Fibroblast of lung (primary cell): ENCODE measurements at regions not wholly inside any gene's neighbourhood (a gene's known extent, or its start where the extent isn't known, plus 50 kb on each side); places are given as distances from the start of the nearest gene placed in this dataset.

ENCODE experiments used
- DNase-seq, 2 donors: peaks; one replicate each; pipeline versions ENCODE4 v3.0.0 to v3.0.0-alpha.2; 2010; ENCODE audit warnings: low read depth in 2 of 2
- H2AFZ ChIP-seq: 2 replicates; pipeline ENCODE4 v1.5.1; 2012; ENCODE audit warnings: low read length, control low read depth, inconsistent platforms
- H3K27ac ChIP-seq: 2 replicates; pipeline ENCODE4 v1.5.1; 2011; ENCODE audit warnings: low read length, control low read depth; ENCODE audit not compliant: insufficient read depth
- H3K27me3 ChIP-seq: 2 replicates; pipeline ENCODE4 v1.5.1; 2011; ENCODE audit warnings: mild to moderate bottlenecking, low read length; ENCODE audit not compliant: control insufficient read depth, insufficient read depth
- H3K36me3 ChIP-seq: 2 replicates; pipeline ENCODE4 v1.5.1; 2011; ENCODE audit warnings: low read length; ENCODE audit not compliant: control insufficient read depth, insufficient read depth
- H3K4me1 ChIP-seq: 2 replicates; pipeline ENCODE4 v1.5.1; 2011; ENCODE audit warnings: low read length; ENCODE audit not compliant: control insufficient read depth, insufficient read depth; ENCODE audit errors: extremely low read depth
- H3K4me2 ChIP-seq: 2 replicates; pipeline ENCODE4 v1.5.1; 2011; ENCODE audit warnings: low read length, control low read depth; ENCODE audit not compliant: insufficient read depth; ENCODE audit errors: extremely low read depth
- H3K4me3 ChIP-seq, 4 experiments: fragments of 200-600 bp in 1 of 4; sonication (generic) in 1 of 4; replicated peaks in 1 of 4; 2 replicates each; pipeline ENCODE4 v1.5.1; 2011 to 2016; ENCODE audit warnings: low read length in 4 of 4, low read depth in 3 of 4, mild to moderate bottlenecking in 3 of 4, control low read depth in 2 of 4, inconsistent platforms in 1 of 4, mixed read lengths in 1 of 4; ENCODE audit not compliant: insufficient read depth in 1 of 4; ENCODE audit errors: control extremely low read depth in 1 of 4
- H3K79me2 ChIP-seq: 2 replicates; pipeline ENCODE4 v1.5.1; 2012; ENCODE audit warnings: mild to moderate bottlenecking, low read length, inconsistent platforms; ENCODE audit not compliant: control insufficient read depth, insufficient read depth
- H3K9ac ChIP-seq: 2 replicates; pipeline ENCODE4 v1.5.1; 2011; ENCODE audit warnings: mild to moderate bottlenecking, low read length, control low read depth; ENCODE audit not compliant: insufficient read depth
- H3K9me3 ChIP-seq: 2 replicates; pipeline ENCODE4 v1.5.1; 2012; ENCODE audit warnings: low read depth, low read length; ENCODE audit not compliant: control insufficient read depth, insufficient read depth
- H4K20me1 ChIP-seq: 2 replicates; pipeline ENCODE4 v1.5.1; 2011; ENCODE audit warnings: low read length; ENCODE audit not compliant: control insufficient read depth, insufficient read depth; ENCODE audit errors: extremely low read depth
- EZH2 ChIP-seq: IDR thresholded peaks from 2 replicates; pipeline ENCODE4 v1.5.1; 2012; ENCODE audit warnings: low read length, control low read depth, mild to moderate bottlenecking; ENCODE audit errors: missing control alignments
- TF ChIP-seq, protein P1 (sequence below), 2 donors: IDR thresholded peaks in 1 of 2; conservative IDR thresholded peaks in 1 of 2; 1 replicate in 1 of 2; 2 replicates in 1 of 2; pipeline ENCODE4 v1.5.1; 2011 to 2012; ENCODE audit warnings: low read length in 2 of 2, control low read depth in 1 of 2, inconsistent platforms in 1 of 2, low read depth in 1 of 2, mild to moderate bottlenecking in 1 of 2

DNA sequence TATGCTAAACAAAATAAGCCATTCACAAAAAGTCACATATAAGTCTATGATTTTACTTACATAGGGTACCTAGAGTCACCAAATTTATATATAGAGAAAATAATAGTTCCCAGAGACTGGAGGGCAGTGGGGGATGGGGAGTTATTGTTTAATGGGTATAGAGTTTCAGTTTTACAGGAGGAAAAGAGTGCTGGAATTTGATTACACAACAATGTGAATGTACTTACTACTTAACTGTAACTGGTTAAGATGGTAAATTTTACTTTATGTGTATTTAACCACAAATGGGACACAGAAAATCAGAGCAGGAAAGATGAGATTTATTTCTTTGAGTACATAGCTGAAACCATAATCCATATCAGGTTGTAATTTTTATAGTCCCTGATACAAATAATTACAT is 144.4 kb downstream of the TMA16 start:
- Histone ChIP-seq H3K27ac (no peak overlapping the region), H2AFZ (no peak overlapping the region), H3K9me3 (no peaks in the 10 kb centered on the region), H3K4me1 (no peaks in the 10 kb centered on the region), H3K4me2 (no peak overlapping the region), H3K79me2 (no peaks in the 10 kb centered on the region), H4K20me1 (no peaks in the 10 kb centered on the region), H3K27me3 (no peaks in the 10 kb centered on the region), H3K36me3 (no peaks in the 10 kb centered on the region), H3K9ac (no peak overlapping the region), H3K4me3 (no peak overlapping the region)
- peak in 1 of 2 donors; percentile 11 for DNase-seq
- TF ChIP-seq, protein P1, sequence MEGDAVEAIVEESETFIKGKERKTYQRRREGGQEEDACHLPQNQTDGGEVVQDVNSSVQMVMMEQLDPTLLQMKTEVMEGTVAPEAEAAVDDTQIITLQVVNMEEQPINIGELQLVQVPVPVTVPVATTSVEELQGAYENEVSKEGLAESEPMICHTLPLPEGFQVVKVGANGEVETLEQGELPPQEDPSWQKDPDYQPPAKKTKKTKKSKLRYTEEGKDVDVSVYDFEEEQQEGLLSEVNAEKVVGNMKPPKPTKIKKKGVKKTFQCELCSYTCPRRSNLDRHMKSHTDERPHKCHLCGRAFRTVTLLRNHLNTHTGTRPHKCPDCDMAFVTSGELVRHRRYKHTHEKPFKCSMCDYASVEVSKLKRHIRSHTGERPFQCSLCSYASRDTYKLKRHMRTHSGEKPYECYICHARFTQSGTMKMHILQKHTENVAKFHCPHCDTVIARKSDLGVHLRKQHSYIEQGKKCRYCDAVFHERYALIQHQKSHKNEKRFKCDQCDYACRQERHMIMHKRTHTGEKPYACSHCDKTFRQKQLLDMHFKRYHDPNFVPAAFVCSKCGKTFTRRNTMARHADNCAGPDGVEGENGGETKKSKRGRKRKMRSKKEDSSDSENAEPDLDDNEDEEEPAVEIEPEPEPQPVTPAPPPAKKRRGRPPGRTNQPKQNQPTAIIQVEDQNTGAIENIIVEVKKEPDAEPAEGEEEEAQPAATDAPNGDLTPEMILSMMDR (conservative IDR thresholded peaks at IDR 0.05 in 1 of 2, IDR thresholded peaks at IDR 0.05 in 1 of 2; ENCODE audit: low read depth in 1 of 2, low read length in 2 of 2): no peak
- no peak for TF ChIP-seq EZH2

DNA sequence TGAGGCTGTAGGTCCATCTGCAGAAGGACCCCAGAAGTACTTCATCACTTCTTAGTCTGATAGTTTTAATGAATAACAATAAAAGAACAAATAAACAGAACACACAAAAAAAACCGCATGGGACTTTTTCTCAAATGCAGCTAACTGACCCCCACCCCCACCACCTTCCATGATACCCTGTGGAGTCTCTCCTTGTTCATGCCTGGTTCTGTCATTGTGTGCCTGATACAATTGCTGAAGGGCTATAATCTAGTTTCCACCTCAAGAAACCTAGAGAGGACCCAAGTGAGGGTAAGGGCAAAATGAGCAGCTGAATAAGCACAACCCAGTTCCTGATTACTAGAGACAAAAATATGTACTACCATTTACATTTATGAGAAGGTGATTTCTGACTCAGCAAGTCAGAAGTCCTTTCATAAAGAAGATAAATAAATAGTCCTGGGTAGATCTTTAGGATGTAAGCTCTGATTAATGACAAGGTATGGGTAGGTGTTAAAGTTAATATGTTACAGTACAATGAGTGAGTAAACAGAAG is 155.1 kb downstream of the TMA16 start:
- H3K79me2 ChIP-seq: no peaks in the 10 kb centered on the region
- DNase-seq: peak in 1 of 2 donors; percentile 27
- H3K4me2 ChIP-seq: no peak overlapping the region
- no peaks in the 10 kb centered on the region for H3K36me3 ChIP-seq
- no peak overlapping the region for H3K9ac ChIP-seq
- no peaks in the 10 kb centered on the region for H3K4me1 ChIP-seq
- H3K27ac ChIP-seq: no peak overlapping the region
- H3K27me3 ChIP-seq: no peaks in the 10 kb centered on the region
- TF ChIP-seq, protein P1 (conservative IDR thresholded peaks at IDR 0.05 in 1 of 2, IDR thresholded peaks at IDR 0.05 in 1 of 2; ENCODE audit: low read depth in 1 of 2, low read length in 2 of 2): no peak
- TF ChIP-seq EZH2: no peak
- no peak overlapping the region for H2AFZ ChIP-seq
- no peaks in the 10 kb centered on the region for H4K20me1 ChIP-seq
- no peak overlapping the region for H3K4me3 ChIP-seq
- no peaks in the 10 kb centered on the region for H3K9me3 ChIP-seq

DNA sequence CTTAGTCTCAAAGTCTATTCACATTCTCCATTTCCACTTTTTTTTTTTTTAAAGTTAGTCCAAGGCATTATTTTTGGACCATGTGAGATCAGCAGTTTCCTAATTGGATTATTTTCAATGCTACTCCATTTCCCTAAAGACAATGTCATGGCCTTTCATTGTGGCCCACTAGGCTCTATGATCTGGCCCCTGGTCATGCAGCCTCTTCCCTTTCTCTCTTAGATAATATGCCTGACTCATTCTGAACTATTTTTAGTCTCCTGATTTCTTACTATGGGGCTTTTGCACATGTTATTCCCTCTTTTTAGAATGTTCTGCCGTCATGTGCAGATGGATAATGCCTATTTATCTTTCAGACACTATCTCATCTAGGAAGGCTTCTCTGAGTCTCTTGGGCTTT is 157.3 kb downstream of the TMA16 start:
- H2AFZ ChIP-seq: no peak overlapping the region
- H3K27ac ChIP-seq: no peak overlapping the region
- no peaks in the 10 kb centered on the region for H3K27me3 ChIP-seq
- H3K79me2 ChIP-seq: no peaks in the 10 kb centered on the region
- H3K36me3 ChIP-seq: no peaks in the 10 kb centered on the region
- no peak overlapping the region for H3K9ac ChIP-seq
- DNase-seq: peak in 1 of 2 donors; percentile 19
- H3K4me2 ChIP-seq: no peak overlapping the region
- no peak for TF ChIP-seq EZH2
- TF ChIP-seq, protein P1 (conservative IDR thresholded peaks at IDR 0.05 in 1 of 2, IDR thresholded peaks at IDR 0.05 in 1 of 2; ENCODE audit: low read depth in 1 of 2, low read length in 2 of 2): no peak
- H4K20me1 ChIP-seq: no peaks in the 10 kb centered on the region
- no peak overlapping the region for H3K4me3 ChIP-seq
- no peaks in the 10 kb centered on the region for H3K4me1 ChIP-seq
- no peaks in the 10 kb centered on the region for H3K9me3 ChIP-seq
